B cell (primary cell): ENCODE measurements at regions not wholly inside any gene's neighbourhood (a gene's known extent, or its start where the extent isn't known, plus 50 kb on each side); places are given as distances from the start of the nearest gene placed in this dataset.

Source experiments
- ATAC-seq: fragments of 200-7000 bp; cut with Tn5 transposase; one replicate; pipeline ENCODE4 v1.10.0; 2021; ENCODE audit warnings: low read depth, mild to moderate bottlenecking, moderate number of reproducible peaks, moderate library complexity
- CTCF ChIA-PET: fragments of 350-600 bp; sonication (Branson Sonifier 250); formaldehyde crosslinking; loops from one replicate; lab custom pipeline; 2021; ENCODE audit warnings: antibody characterized with exemption, inconsistent platforms; lab: Charles Lee
- POLR2A ChIA-PET: fragments of 350-600 bp; sonication (Branson Sonifier 250); formaldehyde crosslinking; loops from one replicate; lab custom pipeline; 2021; ENCODE audit warnings: antibody characterized with exemption; lab: Charles Lee
- DNase-seq: peaks from one replicate; pipeline ENCODE4 v3.0.0; 2013
- H2AFZ ChIP-seq: 2 replicates; pipeline ENCODE4 v1.6.1; 2012; ENCODE audit warnings: mild to moderate bottlenecking, low read depth, low read length; ENCODE audit not compliant: insufficient read depth, poor library complexity, severe bottlenecking
- H3K27ac ChIP-seq, 2 donors: 1 replicate in 1 of 2; 2 replicates in 1 of 2; pipeline ENCODE4 v1.5.1; 2012 to 2013; ENCODE audit warnings: low read length in 2 of 2, mild to moderate bottlenecking in 2 of 2, moderate library complexity in 1 of 2
- H3K27me3 ChIP-seq, 4 experiments: fragments of 200-600 bp in 1 of 4; sonication (generic) in 1 of 4; replicated peaks in 1 of 4; 1 replicate in 2 of 4; 2 replicates in 2 of 4; pipeline versions ENCODE4 v1.6.1 to v1.7.0; 2013 to 2016; ENCODE audit warnings: low read length in 3 of 4, mild to moderate bottlenecking in 2 of 4, mixed read lengths in 1 of 4, moderate library complexity in 1 of 4; ENCODE audit not compliant: insufficient read depth in 4 of 4, control insufficient read depth in 3 of 4; ENCODE audit errors: control extremely low read depth in 1 of 4
- H3K36me3 ChIP-seq, 2 experiments: replicated peaks in 1 of 2; 1 replicate in 1 of 2; 2 replicates in 1 of 2; pipeline versions ENCODE4 v1.6.1 to v1.7.1; 2013; ENCODE audit warnings: low read length in 1 of 2; ENCODE audit not compliant: insufficient read depth in 2 of 2, control insufficient read depth in 1 of 2; ENCODE audit errors: control extremely low read depth in 1 of 2, extremely low read depth in 1 of 2
- H3K4me1 ChIP-seq, 2 donors: fragments of 200-600 bp in 1 of 2; sonication (generic) in 1 of 2; 1 replicate in 1 of 2; 2 replicates in 1 of 2; pipeline versions ENCODE4 v1.5.1 to v1.6.1; 2013 to 2017; ENCODE audit warnings: low read length in 2 of 2; ENCODE audit not compliant: control insufficient read depth in 2 of 2, insufficient read depth in 2 of 2
- H3K4me2 ChIP-seq: replicated peaks from 2 replicates; pipeline ENCODE3; 2012; ENCODE audit warnings: mild to moderate bottlenecking, low read depth, low read length; ENCODE audit not compliant: poor library complexity, severe bottlenecking
- H3K4me3 ChIP-seq, 5 experiments: fragments of 200-600 bp in 1 of 5; sonication (generic) in 1 of 5; 1 replicate in 3 of 5; 2 replicates in 2 of 5; pipeline versions ENCODE4 v1.5.1 to v1.7.0; 2011 to 2016; ENCODE audit warnings: low read length in 4 of 5, mild to moderate bottlenecking in 4 of 5, low read depth in 2 of 5, control low read depth in 1 of 5, moderate library complexity in 1 of 5; ENCODE audit not compliant: insufficient read depth in 1 of 5; ENCODE audit errors: control extremely low read depth in 1 of 5, extremely low read depth in 1 of 5
- H3K79me2 ChIP-seq: fragments of 200-600 bp; sonication (generic); one replicate; pipeline ENCODE4 v1.6.0; 2016; ENCODE audit warnings: low read length; ENCODE audit not compliant: control insufficient read depth, insufficient read depth
- H3K9ac ChIP-seq: fragments of 200-600 bp; sonication (generic); 2 replicates; pipeline ENCODE4 v1.6.1; 2017; ENCODE audit warnings: mild to moderate bottlenecking, low read length, moderate library complexity
- H3K9me3 ChIP-seq, 3 donors: one replicate each; pipeline versions ENCODE4 v1.6.1 to v1.7.1; 2013; ENCODE audit warnings: low read length in 2 of 3; ENCODE audit not compliant: control insufficient read depth in 2 of 3, insufficient read depth in 1 of 3; ENCODE audit errors: control extremely low read depth in 1 of 3
- H4K20me1 ChIP-seq: 2 replicates; pipeline ENCODE4 v1.6.0; 2012; ENCODE audit warnings: mild to moderate bottlenecking, low read length; ENCODE audit not compliant: insufficient read depth, control insufficient read depth, poor library complexity, severe bottlenecking
- H3K27ac Mint-ChIP-seq: one replicate; pipeline ENCODE4 v1.8.0; 2021; ENCODE audit warnings: mixed read lengths
- H3K27me3 Mint-ChIP-seq: one replicate; pipeline ENCODE4 v1.8.0; 2021; ENCODE audit warnings: mixed read lengths
- H3K4me1 Mint-ChIP-seq: one replicate; pipeline ENCODE4 v1.8.0; 2021; ENCODE audit warnings: mixed read lengths
- H3K4me3 Mint-ChIP-seq: one replicate; pipeline ENCODE4 v1.8.0; 2021; ENCODE audit warnings: mixed read lengths
- H3K9me3 Mint-ChIP-seq: one replicate; pipeline ENCODE4 v1.8.0; 2022; ENCODE audit warnings: mixed read lengths; ENCODE audit not compliant: insufficient read depth
- CTCF ChIP-seq: fragments of 200-600 bp; IDR thresholded peaks from one replicate; pipeline ENCODE4 v1.8.0; 2022; ENCODE audit warnings: antibody characterized with exemption, mild to moderate bottlenecking
- EZH2 ChIP-seq: IDR thresholded peaks from 2 replicates; pipeline ENCODE4 v1.6.1; 2012; ENCODE audit warnings: borderline replicate concordance, low read depth, mild to moderate bottlenecking, moderate library complexity, low read length; ENCODE audit not compliant: insufficient read depth, poor library complexity, severe bottlenecking
- WGBS: methylation state at CpG from one replicate; pipeline ENCODE4 v1.1.5; 2013; ENCODE audit warnings: missing lambda C conversion rate; ENCODE audit not compliant: insufficient coverage; 5-methylcytosine and 5-hydroxymethylcytosine counted together
- intact Hi-C: fragments of 100-400 bp; cut with micrococcal nuclease; formaldehyde crosslinking; loops from one replicate; pipeline ENCODE4 v1.10.0; 2022

DNA sequence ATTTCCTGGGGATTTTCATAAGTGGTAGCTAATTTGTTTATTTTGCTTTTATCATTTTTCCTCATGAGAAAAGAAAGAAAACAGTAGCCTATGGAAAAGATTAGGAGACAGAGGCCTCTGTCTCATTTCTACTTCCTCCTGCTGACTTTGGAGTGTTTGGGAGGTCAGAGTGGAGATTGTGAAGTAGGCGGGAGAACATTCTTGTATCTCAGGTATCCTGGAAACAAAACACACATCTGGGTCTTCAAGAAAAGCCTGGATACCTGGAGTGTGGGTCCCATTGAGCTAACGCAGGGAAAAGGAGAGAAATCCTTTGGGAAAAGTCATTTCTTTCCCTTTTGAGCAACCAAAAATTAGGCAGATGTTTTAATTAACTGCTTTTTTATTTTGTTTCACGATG is 161.5 kb upstream of the DMAC1 start:
- H3K4me3 ChIP-seq, result no peak overlapping the region
- CTCF ChIA-PET, result no interaction called here
- intact Hi-C loops, result no loop called here

More for the DNA sequence above, 161.5 kb upstream of the DMAC1 start:
- no peaks in the 10 kb centered on the region for H3K27me3 ChIP-seq
- no peaks in the 10 kb centered on the region for H3K9me3 Mint-ChIP-seq
- TF ChIP-seq EZH2, result no peak
- no peak for TF ChIP-seq CTCF
- peaks cover 9% of the 10 kb centered on the region for H3K27me3 Mint-ChIP-seq
- no peak overlapping the region for H3K4me2 ChIP-seq
- H3K4me1 Mint-ChIP-seq, result peaks cover 3% of the 10 kb centered on the region
- no peak for ATAC-seq
- no peaks in the 10 kb centered on the region for H4K20me1 ChIP-seq
- 100% methylated on average over 1 of the region's 3 CpGs for WGBS
- no peak overlapping the region for H3K4me3 Mint-ChIP-seq
- no peaks in the 10 kb centered on the region for H3K79me2 ChIP-seq
- POLR2A ChIA-PET, result no interaction called here
- H3K4me1 ChIP-seq, result no peaks in the 10 kb centered on the region
- H3K27ac Mint-ChIP-seq, result no peak overlapping the region
- H3K9me3 ChIP-seq, result no peaks in the 10 kb centered on the region
- no peak overlapping the region for H3K27ac ChIP-seq
- no peak overlapping the region for H3K9ac ChIP-seq
- no peaks in the 10 kb centered on the region for H3K36me3 ChIP-seq
- DNase-seq, result no peak
- H2AFZ ChIP-seq, result no peak overlapping the region
